Body of pancreas (tissue), 4 donors: ENCODE measurements at regions not wholly inside any gene's neighbourhood (a gene's known extent, or its start where the extent isn't known, plus 50 kb on each side); places are given as distances from the start of the nearest gene placed in this dataset.

Experiments used
- ATAC-seq: fragments of 150-250 bp; one replicate; pipeline ENCODE4 v1.9.1; 2016
- DNase-seq, 4 donors: peaks; one replicate each; pipeline ENCODE4 v3.0.0-alpha.2; 2019
- H3K27ac ChIP-seq, 4 donors: fragments of 200-600 bp; sonication (generic); 1 replicate in 3 of 4; 2 replicates in 1 of 4; pipeline versions ENCODE4 v1.5.1 to v1.6.1; 2016 to 2019; ENCODE audit warnings: mild to moderate bottlenecking in 1 of 4, mixed read lengths in 1 of 4, moderate library complexity in 1 of 4
- H3K27me3 ChIP-seq, 2 donors: fragments of 200-600 bp; sonication (generic); one replicate each; pipeline ENCODE4 v1.6.0; 2016; ENCODE audit warnings: mild to moderate bottlenecking in 1 of 2
- H3K36me3 ChIP-seq, 2 donors: fragments of 200-600 bp; sonication (generic); replicated peaks in 1 of 2; 2 replicates each; pipeline ENCODE4 v1.5.1; 2016; ENCODE audit warnings: low read depth in 2 of 2; ENCODE audit not compliant: insufficient read depth in 1 of 2
- H3K4me1 ChIP-seq: fragments of 200-600 bp; sonication (generic); one replicate; pipeline ENCODE4 v1.6.0; 2016
- H3K4me3 ChIP-seq, 2 donors: fragments of 200-600 bp; sonication (generic); 1 replicate in 1 of 2; 2 replicates in 1 of 2; pipeline ENCODE4 v1.5.1; 2016 to 2019
- H3K9me3 ChIP-seq, 3 donors: fragments of 200-600 bp; sonication (generic); 1 replicate in 2 of 3; 2 replicates in 1 of 3; pipeline ENCODE4 v1.5.1; 2016
- CTCF ChIP-seq, 7 experiments: fragments of 450-650 bp in 4 of 7; fragments of 200-600 bp in 3 of 7; sonication (generic) in 3 of 7; IDR thresholded peaks; one replicate each; pipeline ENCODE4 v1.5.1; 2016 to 2019; ENCODE audit warnings: antibody characterized with exemption in 7 of 7
- POLR2A ChIP-seq, 3 donors: fragments of 450-650 bp; IDR thresholded peaks; one replicate each; pipeline ENCODE4 v1.6.1; 2016; ENCODE audit warnings: antibody characterized with exemption in 3 of 3, mild to moderate bottlenecking in 2 of 3
- WGBS, 2 donors: methylation state at CpG; one replicate each; pipeline ENCODE4 v1.1.5; 2017; 5-methylcytosine and 5-hydroxymethylcytosine counted together
- intact Hi-C: fragments of 100-400 bp; cut with DNase I; formaldehyde crosslinking; loops from one replicate; pipeline ENCODE4 v1.15.1; 2023

- Histone ChIP-seq H3K4me1 (no peaks in the 10 kb centered on the region), H3K27ac (no peak overlapping the region), H3K27me3 (no peaks in the 10 kb centered on the region), H3K9me3 (no peaks in the 10 kb centered on the region), H3K36me3 (no peaks in the 10 kb centered on the region), H3K4me3 (no peak overlapping the region)
- DNase-seq, result no peak
- 59 to 71% methylated on average over 2 of the region's 2 CpGs for WGBS, 2 donors
- ATAC-seq, result no peak
- TF ChIP-seq POLR2A (IDR thresholded peaks at IDR 0.05) (no peak), CTCF (IDR thresholded peaks at IDR 0.05) (no peak)
- intact Hi-C loops, result no loop called here
These were observed 182.5 kb downstream of the IRX5 start for GRCh38 chr16:55113210-55113609.

GRCh38 chr16:55115506-55115905 is 184.8 kb downstream of the IRX5 start:
- ATAC-seq, result no peak
- no peaks in the 10 kb centered on the region for H3K9me3 ChIP-seq

GRCh38 chr16:55116165-55116920 is 185.7 kb downstream of the IRX5 start:
- no peak overlapping the region for H3K4me3 ChIP-seq
- DNase-seq, result no peak

More at GRCh38 chr16:55115506-55115905, 184.8 kb downstream of the IRX5 start:
- Histone ChIP-seq H3K27ac (no peak overlapping the region), H3K4me3 (no peak overlapping the region), H3K4me1 (no peaks in the 10 kb centered on the region), H3K27me3 (no peaks in the 10 kb centered on the region), H3K36me3 (no peaks in the 10 kb centered on the region)
- 74 to 83% methylated on average over 2 of the region's 2 CpGs for WGBS, 2 donors
- DNase-seq, result no peak
- TF ChIP-seq POLR2A (IDR thresholded peaks at IDR 0.05), result no peak
- no peak for TF ChIP-seq CTCF (IDR thresholded peaks at IDR 0.05)
- intact Hi-C loops, result no loop called here

GRCh38 chr16:55118701-55119260 is 188.1 kb downstream of the IRX5 start:
- DNase-seq (no peak), ATAC-seq (no peak)
- H3K27me3 ChIP-seq, result no peaks in the 10 kb centered on the region
- no peak overlapping the region for H3K27ac ChIP-seq
- H3K4me1 ChIP-seq, result no peaks in the 10 kb centered on the region
- H3K9me3 ChIP-seq, result peaks cover 0 to 9% (median 0%) of the 10 kb centered on the region in 3 donors
- intact Hi-C loops, result no loop called here
- no peaks in the 10 kb centered on the region for H3K36me3 ChIP-seq
- H3K4me3 ChIP-seq, result no peak overlapping the region
- TF ChIP-seq POLR2A (IDR thresholded peaks at IDR 0.05) (no peak), CTCF (IDR thresholded peaks at IDR 0.05) (no peak)
- WGBS, 2 donors, result 80 to 85% methylated on average over 10 of the region's 10 CpGs

More at GRCh38 chr16:55116165-55116920, 185.7 kb downstream of the IRX5 start:
- Histone ChIP-seq H3K9me3 (no peaks in the 10 kb centered on the region), H3K27ac (no peak overlapping the region), H3K27me3 (no peaks in the 10 kb centered on the region), H3K4me1 (no peaks in the 10 kb centered on the region), H3K36me3 (no peaks in the 10 kb centered on the region)
- TF ChIP-seq CTCF (IDR thresholded peaks at IDR 0.05) (no peak), POLR2A (IDR thresholded peaks at IDR 0.05) (no peak)
- 79 to 81% methylated on average over 14 of the region's 14 CpGs for WGBS, 2 donors
- intact Hi-C loops, result no loop called here
- no peak for ATAC-seq
